H1 (cell line): ENCODE measurements at regions not wholly inside any gene's neighbourhood (a gene's known extent, or its start where the extent isn't known, plus 50 kb on each side); places are given as distances from the start of the nearest gene placed in this dataset.

ENCODE experiments used
- CTCF ChIA-PET: fragments of 300-600 bp; sonication (Branson Sonifier 250); formaldehyde crosslinking; loops from one replicate; lab custom pipeline; 2021; ENCODE audit not compliant: partially characterized antibody; lab: Charles Lee
- POLR2A ChIA-PET: fragments of 300-600 bp; sonication (Branson Sonifier 250); formaldehyde crosslinking; loops from one replicate; lab custom pipeline; 2021; ENCODE audit warnings: inconsistent platforms; ENCODE audit not compliant: partially characterized antibody; lab: Charles Lee
- DNase-seq, 2 experiments: peaks; one replicate each; pipeline versions ENCODE4 v3.0.0 to v3.0.0-alpha.2; 2010 to 2022; ENCODE audit warnings: low spot score in 2 of 2, low read depth in 1 of 2, mixed read lengths in 1 of 2
- FAIRE-seq: peaks from 2 replicates; lab custom pipeline; 2011; peaks lifted over from hg19 to GRCh38; lab: Jason Lieb, UNC
- H2AFZ ChIP-seq: 2 replicates; pipeline ENCODE4 v1.8.1; 2012; ENCODE audit warnings: low read length, inconsistent platforms
- H2AK5ac ChIP-seq: 2 replicates; pipeline ENCODE4 v1.6.1; 2013; ENCODE audit warnings: low read depth, low read length
- H2BK120ac ChIP-seq: replicated peaks from 2 replicates; pipeline ENCODE3; 2013; ENCODE audit warnings: low read depth, low read length, inconsistent platforms
- H2BK12ac ChIP-seq: 2 replicates; pipeline ENCODE4 v1.6.1; 2013; ENCODE audit warnings: low read depth, low read length
- H2BK15ac ChIP-seq: 2 replicates; pipeline ENCODE4 v1.6.1; 2013; ENCODE audit warnings: low read length
- H2BK20ac ChIP-seq: 2 replicates; pipeline ENCODE4 v1.6.1; 2013; ENCODE audit warnings: low read length
- H2BK5ac ChIP-seq: 2 replicates; pipeline ENCODE4 v1.6.1; 2013; ENCODE audit warnings: low read depth, low read length
- H3K14ac ChIP-seq: 2 replicates; pipeline ENCODE4 v1.6.1; 2013; ENCODE audit warnings: inconsistent platforms; ENCODE audit not compliant: insufficient read length
- H3K18ac ChIP-seq: 2 replicates; pipeline ENCODE4 v1.6.1; 2013; ENCODE audit warnings: low read length; ENCODE audit errors: extremely low read depth
- H3K23ac ChIP-seq: 2 replicates; pipeline ENCODE4 v1.6.1; 2013; ENCODE audit warnings: inconsistent platforms; ENCODE audit not compliant: insufficient read length
- H3K23me2 ChIP-seq: 2 replicates; pipeline ENCODE4 v1.6.1; 2013; ENCODE audit warnings: low read depth, low read length
- H3K27ac ChIP-seq: 2 replicates; pipeline ENCODE4 v1.6.1; 2011; ENCODE audit warnings: low read depth, low read length, inconsistent platforms
- H3K27me3 ChIP-seq, 4 experiments: replicated peaks in 1 of 4; 1 replicate in 1 of 4; 2 replicates in 3 of 4; pipeline versions ENCODE4 v1.6.1 to v1.8.1; 2011 to 2013; ENCODE audit warnings: low read length in 3 of 4, mild to moderate bottlenecking in 3 of 4, inconsistent platforms in 2 of 4, mixed read lengths in 2 of 4, moderate library complexity in 1 of 4; ENCODE audit not compliant: control insufficient read depth in 3 of 4, insufficient read depth in 3 of 4; ENCODE audit errors: extremely low read depth in 1 of 4
- H3K36me3 ChIP-seq, 4 experiments: 2 replicates each; pipeline versions ENCODE4 v1.6.1 to v1.8.1; 2011 to 2013; ENCODE audit warnings: mild to moderate bottlenecking in 4 of 4, low read length in 3 of 4, moderate library complexity in 2 of 4, control low read depth in 1 of 4, inconsistent platforms in 1 of 4; ENCODE audit not compliant: insufficient read depth in 4 of 4, control insufficient read depth in 2 of 4
- H3K4ac ChIP-seq: replicated peaks from 2 replicates; pipeline ENCODE3; 2013; ENCODE audit warnings: low read length, low read depth, mixed read lengths, inconsistent platforms; ENCODE audit not compliant: insufficient read length
- H3K4me1 ChIP-seq, 4 experiments: replicated peaks in 1 of 4; 1 replicate in 1 of 4; 2 replicates in 3 of 4; pipeline versions ENCODE4 v1.6.1 to v1.8.1; 2011 to 2013; ENCODE audit warnings: low read length in 3 of 4, inconsistent platforms in 2 of 4, mixed read lengths in 1 of 4; ENCODE audit not compliant: insufficient read depth in 4 of 4, control insufficient read depth in 3 of 4
- H3K4me2 ChIP-seq, 2 experiments: 2 replicates each; pipeline versions ENCODE4 v1.6.1 to v1.8.1; 2011 to 2013; ENCODE audit warnings: low read depth in 2 of 2, low read length in 2 of 2, control low read depth in 1 of 2, inconsistent platforms in 1 of 2, mild to moderate bottlenecking in 1 of 2; ENCODE audit not compliant: insufficient read depth in 1 of 2
- H3K4me3 ChIP-seq, 4 experiments: fragments of 200-600, 300-600 bp in 1 of 4; sonication (generic), shearing (Covaris generic), sonication (Bioruptor Twin) in 1 of 4; 2 replicates each; pipeline versions ENCODE4 v1.5.1 to v1.8.1; 2011 to 2016; ENCODE audit warnings: low read length in 4 of 4, low read depth in 3 of 4, control low read depth in 2 of 4, inconsistent platforms in 2 of 4, mild to moderate bottlenecking in 2 of 4, mixed read lengths in 1 of 4, moderate library complexity in 1 of 4; ENCODE audit not compliant: insufficient read depth in 2 of 4; ENCODE audit errors: extremely low read depth in 1 of 4
- H3K56ac ChIP-seq: replicated peaks from 2 replicates; pipeline ENCODE3; 2013; ENCODE audit warnings: low read depth, mild to moderate bottlenecking, mixed read lengths, low read length, inconsistent platforms; ENCODE audit not compliant: insufficient read length
- H3K79me1 ChIP-seq: 2 replicates; pipeline ENCODE4 v1.6.1; 2013; ENCODE audit warnings: low read depth, low read length, control low read depth
- H3K79me2 ChIP-seq, 2 experiments: 2 replicates each; pipeline versions ENCODE4 v1.6.1 to v1.8.1; 2012 to 2013; ENCODE audit warnings: low read length in 2 of 2, mild to moderate bottlenecking in 2 of 2, inconsistent platforms in 1 of 2; ENCODE audit not compliant: insufficient read depth in 2 of 2, control insufficient read depth in 1 of 2
- H3K9ac ChIP-seq, 4 experiments: replicated peaks in 1 of 4; 1 replicate in 1 of 4; 2 replicates in 3 of 4; pipeline versions ENCODE4 v1.6.1 to v1.8.1; 2011 to 2013; ENCODE audit warnings: low read depth in 3 of 4, low read length in 3 of 4, control low read depth in 2 of 4, mild to moderate bottlenecking in 2 of 4, moderate library complexity in 2 of 4, inconsistent platforms in 1 of 4; ENCODE audit errors: extremely low read depth in 1 of 4
- H3K9me3 ChIP-seq, 2 experiments: 2 replicates each; pipeline versions ENCODE4 v1.6.1 to v1.8.1; 2012 to 2013; ENCODE audit warnings: mild to moderate bottlenecking in 2 of 2, moderate library complexity in 2 of 2, control low read depth in 1 of 2, inconsistent platforms in 1 of 2, low read depth in 1 of 2, low read length in 1 of 2, mixed read lengths in 1 of 2; ENCODE audit not compliant: insufficient read depth in 2 of 2
- H4K20me1 ChIP-seq, 2 experiments: replicated peaks in 1 of 2; 2 replicates each; pipeline versions ENCODE3 to v1.8.1; 2011 to 2013; ENCODE audit warnings: inconsistent platforms in 2 of 2, low read length in 2 of 2, mild to moderate bottlenecking in 1 of 2; ENCODE audit not compliant: insufficient read depth in 2 of 2, control insufficient read depth in 1 of 2
- H4K5ac ChIP-seq: 2 replicates; pipeline ENCODE4 v1.6.1; 2013; ENCODE audit warnings: low read length, low read depth, mixed read lengths, inconsistent platforms; ENCODE audit not compliant: insufficient read length
- H4K8ac ChIP-seq: 2 replicates; pipeline ENCODE4 v1.8.0; 2013; ENCODE audit warnings: mild to moderate bottlenecking, moderate library complexity, low read length, inconsistent platforms; ENCODE audit not compliant: insufficient read depth; ENCODE audit errors: extremely low read depth
- H4K91ac ChIP-seq: replicated peaks from 2 replicates; pipeline ENCODE3; 2013; ENCODE audit warnings: low read length, mixed read lengths, inconsistent platforms; ENCODE audit not compliant: insufficient read length
- BCL11A ChIP-seq, 2 experiments: IDR thresholded peaks; one replicate each; pipeline ENCODE4 v1.6.1; 2011; ENCODE audit warnings: low read depth in 2 of 2, low read length in 2 of 2, mild to moderate bottlenecking in 2 of 2
- CBX8 ChIP-seq: fragments of 300-800, 300-1000 bp; sonication (generic); IDR thresholded peaks from 2 replicates; pipeline ENCODE4 v1.7.1; 2016; ENCODE audit warnings: low read depth, low read length, borderline replicate concordance
- RBBP5 ChIP-seq: IDR thresholded peaks from 2 replicates; pipeline ENCODE4 v1.7.1; 2012; ENCODE audit warnings: low read depth, mild to moderate bottlenecking, inconsistent platforms, low read length, moderate library complexity, borderline replicate concordance
- RNF2 ChIP-seq: fragments of 200-900, 300-1000 bp; sonication (generic); IDR thresholded peaks from 2 replicates; pipeline ENCODE4 v1.7.1; 2016; ENCODE audit warnings: borderline replicate concordance, low read depth, mild to moderate bottlenecking, antibody characterized with exemption, low read length; ENCODE audit not compliant: poor library complexity, severe bottlenecking; ENCODE audit errors: missing control alignments
- SIX5 ChIP-seq: IDR thresholded peaks from 2 replicates; pipeline ENCODE4 v1.6.1; 2011; ENCODE audit warnings: mild to moderate bottlenecking, low read depth, low read length
- SRF ChIP-seq: IDR thresholded peaks from 2 replicates; pipeline ENCODE4 v1.6.1; 2011; ENCODE audit warnings: mild to moderate bottlenecking, low read depth, low read length, moderate library complexity
- WGBS, 2 experiments: shearing (Covaris generic) in 1 of 2; methylation state at CpG; one replicate each; pipeline versions ENCODE4 v1.1.6 to v1.1.7; 2013 to 2015; ENCODE audit warnings: low lambda C conversion rate in 2 of 2, mixed read lengths in 2 of 2, inconsistent platforms in 1 of 2, low coverage in 1 of 2, missing lambda C conversion rate in 1 of 2; ENCODE audit not compliant: insufficient replicate concordance in 2 of 2, insufficient coverage in 1 of 2, insufficient read length in 1 of 2; ENCODE audit errors: extremely low coverage in 1 of 2, missing lambda C conversion rate in 1 of 2; 5-methylcytosine and 5-hydroxymethylcytosine counted together

DNA sequence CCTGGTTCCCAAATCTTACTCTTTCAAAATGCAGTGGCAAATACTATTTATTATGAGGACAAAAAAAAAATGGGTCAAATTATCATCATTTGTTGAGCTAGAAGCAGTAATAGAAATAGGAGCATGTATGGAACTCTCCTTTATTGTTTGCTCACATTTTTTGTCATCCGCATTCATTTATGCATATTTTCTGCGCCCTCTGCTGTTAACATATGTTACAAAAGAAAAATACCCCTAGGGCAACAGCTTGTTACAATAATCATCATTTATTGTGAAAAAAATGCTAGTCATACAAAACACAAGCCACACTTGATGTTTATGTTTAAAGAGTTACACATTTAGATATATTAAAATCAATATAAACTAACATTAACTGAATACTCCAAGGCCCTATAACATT lies 328.2 kb downstream of the TUSC1 start:
- H3K56ac ChIP-seq = no peak overlapping the region
- no peak overlapping the region for H3K14ac ChIP-seq
- H4K8ac ChIP-seq = no peak overlapping the region
- no peak overlapping the region for H2AK5ac ChIP-seq
- ChIA-PET POLR2A (no interaction called here), CTCF (interaction anchor here (0.7 kb wide), 2 partner anchors 9 to 496 kb away, joined by 3 read pairs; no protein-coding TSS in a partner anchor)
- H3K18ac ChIP-seq = no peak overlapping the region
- no peaks in the 10 kb centered on the region for H3K79me1 ChIP-seq
- FAIRE-seq (no peak), DNase-seq (no peak)
- no peak overlapping the region for H3K4me2 ChIP-seq
- H2BK12ac ChIP-seq = no peak overlapping the region
- no peak overlapping the region for H2BK20ac ChIP-seq
- no peak overlapping the region for H4K91ac ChIP-seq
- no peak overlapping the region for H3K9ac ChIP-seq
- H2BK5ac ChIP-seq = no peak overlapping the region
- H2AFZ ChIP-seq = no peak overlapping the region
- H3K4ac ChIP-seq = no peak overlapping the region
- H3K23me2 ChIP-seq = no peaks in the 10 kb centered on the region
- H2BK15ac ChIP-seq = no peak overlapping the region
- H3K79me2 ChIP-seq = no peaks in the 10 kb centered on the region
- no peak overlapping the region for H3K23ac ChIP-seq
- no peaks in the 10 kb centered on the region for H4K20me1 ChIP-seq
- H3K27me3 ChIP-seq = no peaks in the 10 kb centered on the region
- H3K36me3 ChIP-seq = no peaks in the 10 kb centered on the region
- H2BK120ac ChIP-seq = no peak overlapping the region
- no peak overlapping the region for H3K4me3 ChIP-seq
- no peak overlapping the region for H3K27ac ChIP-seq
- TF ChIP-seq RNF2 (no peak), BCL11A (IDR thresholded peaks at IDR 0.05; ENCODE audit: low read depth in 2 of 2, low read length in 2 of 2) (no peak), RBBP5 (no peak), SRF (no peak), CBX8 (no peak), SIX5 (no peak)
- WGBS, 2 experiments = 90% methylated on average over 2 of the region's 2 CpGs; no CpG with 5 or more reads in 1 of the 2 experiments
- no peak overlapping the region for H4K5ac ChIP-seq
- no peaks in the 10 kb centered on the region for H3K9me3 ChIP-seq
- no peaks in the 10 kb centered on the region for H3K4me1 ChIP-seq
